Heart right ventricle (tissue), 16 donors: ENCODE measurements at regions not wholly inside any gene's neighbourhood (a gene's known extent, or its start where the extent isn't known, plus 50 kb on each side); places are given as distances from the start of the nearest gene placed in this dataset.

Source experiments
- ATAC-seq, 8 donors: fragments of 200-7000 bp; cut with Tn5 transposase; one replicate each; pipeline ENCODE4 v1.9.1; 2020; ENCODE audit warnings: mild to moderate bottlenecking in 8 of 8, moderate library complexity in 8 of 8, moderate number of reproducible peaks in 1 of 8
- DNase-seq, 2 donors: peaks; one replicate each; pipeline ENCODE4 v3.0.0-alpha.2; 2020
- H3K27ac ChIP-seq, 10 donors: fragments of 200-600 bp; sonication (generic) in 2 of 10; one replicate each; pipeline versions ENCODE4 v1.5.0 to v1.8.0; 2020 to 2022; ENCODE audit warnings: mild to moderate bottlenecking in 3 of 10
- H3K27me3 ChIP-seq, 7 donors: fragments of 200-600 bp; one replicate each; pipeline ENCODE4 v1.8.0; 2021 to 2022; ENCODE audit warnings: mild to moderate bottlenecking in 2 of 7
- H3K36me3 ChIP-seq, 9 donors: fragments of 200-600 bp; sonication (generic) in 1 of 9; one replicate each; pipeline versions ENCODE4 v1.5.0 to v1.8.0; 2020 to 2022; ENCODE audit warnings: mild to moderate bottlenecking in 2 of 9
- H3K4me1 ChIP-seq, 9 donors: fragments of 200-600 bp; sonication (generic) in 1 of 9; one replicate each; pipeline versions ENCODE4 v1.5.0 to v1.8.0; 2020 to 2022; ENCODE audit warnings: mild to moderate bottlenecking in 4 of 9
- H3K4me3 ChIP-seq, 10 donors: fragments of 200-600 bp; sonication (generic) in 2 of 10; one replicate each; pipeline versions ENCODE4 v1.5.0 to v1.8.0; 2020 to 2022; ENCODE audit warnings: mild to moderate bottlenecking in 7 of 10, moderate library complexity in 2 of 10
- H3K9me3 ChIP-seq, 11 donors: fragments of 200-600 bp in 10 of 11; sonication (generic) in 2 of 11; one replicate each; pipeline versions ENCODE4 v1.5.0 to v1.8.0; 2013 to 2022; ENCODE audit warnings: mild to moderate bottlenecking in 2 of 11, control low read depth in 1 of 11, moderate library complexity in 1 of 11
- CTCF ChIP-seq, 9 donors: fragments of 200-600 bp; sonication (generic) in 2 of 9; IDR thresholded peaks; one replicate each; pipeline versions ENCODE4 v1.5.0 to v1.8.0; 2021 to 2022; ENCODE audit warnings: antibody characterized with exemption in 9 of 9, mild to moderate bottlenecking in 5 of 9, moderate library complexity in 1 of 9
- WGBS, 2 donors: extraction: QIAGEN DNeasy Blood & Tissue Kit; methylation state at CpG; one replicate each; pipeline ENCODE4 v1.1.7; 2013; ENCODE audit warnings: inconsistent platforms in 1 of 2; 5-methylcytosine and 5-hydroxymethylcytosine counted together
- intact Hi-C, 10 donors: fragments of 100-400 bp; cut with DNase I; formaldehyde crosslinking; loops; one replicate each; pipeline versions ENCODE4 v1.11.1 to v1.14.2; 2022
- donor health status: Arrhythmogenic right ventricular cardiomyopathy.
- donor health status: ischemic (EF 13 %, LVEDD 7.1; RV severe dilation, severe dysfunction).
- donor health status: healthy with polysubstance abuse.
- donor health status: DM: no; HTN: yes; CAD: no.
- donor health status: DM: no; HTN: no; CAD: no.
- donor health status: ischemic (EF 25% LVEDD 6.9; RV normal size, moderate dysfunction).
- donor health status: ischemic (EF 25% LVEDD 5.7; RV mildly dilated, moderate dysfunction).
- donor health status: healthy.
- donor health status: DM: yes; HTN: yes; CAD: no.
- donor health status: Ischemic cardiomyopathy.
- donor health status: ischemic (EF 35%, LVEDD 5.7; RV mildly dilated, moderate dysfunction).
- donor health status: nonischemic (EF 11% LVEDD 7.7; RV severe dilation, severe dysfunction).
- donor health status: DM: yes; HTN: yes; CAD: no.
- donor health status: PGD.
- donor health status: ischemic (EF 29% LVEDD 5.4; RV normal size, mild dysfunction).
- donor health status: nonischemic (EF 23%, LVEDD 6.1; RV moderate dilation, normal function).

GRCh38 chr17:79435296-79435695 lies 175.6 kb downstream of the RBFOX3 start:
- H3K4me3 ChIP-seq: no peak overlapping the region
- no peaks in the 10 kb centered on the region for H3K36me3 ChIP-seq
- peaks cover 0 to 6% (median 0%) of the 10 kb centered on the region in 11 donors for H3K9me3 ChIP-seq
- H3K27me3 ChIP-seq: peaks cover 0 to 70% (median 50%) of the 10 kb centered on the region in 7 donors
- no peak overlapping the region for H3K27ac ChIP-seq
- H3K4me1 ChIP-seq: no peaks in the 10 kb centered on the region
- DNase-seq (no peak), ATAC-seq (no peak)
- TF ChIP-seq CTCF (IDR thresholded peaks at IDR 0.05): no peak
- intact Hi-C loops: no loop called here
- 66 to 71% methylated on average over 6 of the region's 6 CpGs for WGBS, 2 donors

GRCh38 chr17:79434215-79434614 lies 176.6 kb downstream of the RBFOX3 start:
- Histone ChIP-seq H3K36me3 (no peaks in the 10 kb centered on the region), H3K4me3 (no peak overlapping the region), H3K27me3 (peaks cover 0 to 67% (median 45%) of the 10 kb centered on the region in 7 donors), H3K9me3 (peaks cover 0 to 6% (median 0%) of the 10 kb centered on the region in 11 donors), H3K4me1 (no peaks in the 10 kb centered on the region), H3K27ac (no peak overlapping the region)
- intact Hi-C loops: no loop called here
- no peak for ATAC-seq
- DNase-seq: no peak
- TF ChIP-seq CTCF (IDR thresholded peaks at IDR 0.05): no peak
- 84 to 95% methylated on average over 4 of the region's 4 CpGs for WGBS, 2 donors

- Histone ChIP-seq H3K4me1 (no peaks in the 10 kb centered on the region), H3K36me3 (no peaks in the 10 kb centered on the region), H3K27me3 (peaks cover 0 to 64% (median 50%) of the 10 kb centered on the region in 7 donors), H3K27ac (no peak overlapping the region), H3K9me3 (peaks cover 0 to 6% (median 0%) of the 10 kb centered on the region in 11 donors), H3K4me3 (no peak overlapping the region)
- TF ChIP-seq CTCF (IDR thresholded peaks at IDR 0.05): no peak
- intact Hi-C loops: no loop called here
- DNase-seq: no peak
- ATAC-seq: no peak
- WGBS, 2 donors: 69 to 70% methylated on average over 7 of the region's 7 CpGs
These were observed 177.5 kb downstream of the RBFOX3 start for GRCh38 chr17:79433379-79433778.

- WGBS, 2 donors: 85 to 86% methylated on average over 8 of the region's 8 CpGs
- intact Hi-C loops: no loop called here
- no peak for ATAC-seq
These were observed 179.7 kb downstream of the RBFOX3 start for GRCh38 chr17:79431175-79431574.

More at GRCh38 chr17:79431175-79431574, 179.7 kb downstream of the RBFOX3 start:
- no peaks in the 10 kb centered on the region for H3K36me3 ChIP-seq
- H3K27ac ChIP-seq: no peak overlapping the region
- peaks cover 0 to 65% (median 53%) of the 10 kb centered on the region in 7 donors for H3K27me3 ChIP-seq
- DNase-seq: no peak
- TF ChIP-seq CTCF (IDR thresholded peaks at IDR 0.05): no peak
- H3K4me3 ChIP-seq: no peak overlapping the region
- H3K9me3 ChIP-seq: peaks cover 0 to 6% (median 0%) of the 10 kb centered on the region in 11 donors
- no peaks in the 10 kb centered on the region for H3K4me1 ChIP-seq
